HG03108 (cell line): ENCODE measurements at regions not wholly inside any gene's neighbourhood (a gene's known extent, or its start where the extent isn't known, plus 50 kb on each side); places are given as distances from the start of the nearest gene placed in this dataset.
"Not testable (repeated sequence)": the region's sequence is repeated elsewhere in the genome, so short reads cannot be mapped to it uniquely, and the experiment has no call there.

Experiments
- ATAC-seq: cut with Tn5 transposase; IDR thresholded peaks from one replicate; pipeline ENCODE4 v1.9.1; 2021; ENCODE audit warnings: moderate library complexity; ENCODE audit not compliant: unreplicated experiment

DNA sequence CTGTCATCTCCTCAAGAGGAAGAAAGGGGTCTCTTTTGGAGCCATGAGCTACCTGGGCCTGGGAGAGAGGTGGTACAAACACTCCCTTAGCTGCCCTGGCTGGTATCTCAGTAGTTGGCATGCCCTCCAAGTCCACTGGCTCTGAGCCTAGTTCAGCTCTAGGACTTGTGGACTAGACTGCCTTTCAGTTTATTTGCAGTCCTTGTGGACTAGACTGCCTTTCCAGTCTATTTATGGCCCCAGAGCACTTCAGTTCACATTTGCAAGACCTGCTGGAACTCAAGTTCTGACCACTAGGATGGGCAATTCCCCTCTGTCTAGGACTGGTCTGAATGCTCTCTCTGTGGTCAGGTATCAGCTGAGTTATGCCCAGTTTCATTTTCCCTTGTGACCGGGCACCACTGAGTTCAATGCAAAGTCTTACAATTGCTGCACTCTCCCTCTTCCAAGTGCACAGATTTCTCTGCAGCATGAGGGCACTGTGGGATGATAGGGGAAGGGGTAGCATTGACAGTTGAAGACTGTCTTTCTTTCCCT is 1019.0 kb downstream of the TAF11L14 start:
- no peak for ATAC-seq

GRCh38 chr5:18660511-18660910 is 1026.3 kb downstream of the TAF11L14 start:
- ATAC-seq, result no peak

- no peak for ATAC-seq
These were observed 1028.0 kb downstream of the TAF11L14 start for GRCh38 chr5:18662231-18662630.

DNA sequence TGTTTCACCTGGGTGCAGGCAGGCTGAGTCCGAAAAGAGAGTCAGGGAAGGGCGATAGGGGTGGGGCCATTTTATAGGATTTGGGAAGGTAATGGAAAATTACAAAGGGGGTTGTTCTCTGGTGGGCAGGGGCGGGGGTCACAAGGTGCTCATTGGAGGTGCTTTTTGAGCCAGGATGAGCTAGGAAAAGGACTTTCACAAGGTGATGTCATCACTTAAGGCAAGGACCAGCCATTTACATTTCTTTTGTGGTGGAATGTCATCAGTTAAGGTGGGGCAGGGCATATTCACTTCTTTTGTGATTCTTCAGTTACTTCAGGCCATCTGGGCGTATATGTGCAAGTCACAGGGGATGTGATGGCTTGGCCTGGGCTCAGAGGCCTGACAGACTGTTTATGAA is 1040.0 kb downstream of the TAF11L14 start:
- ATAC-seq, result not testable (repeated sequence)

DNA sequence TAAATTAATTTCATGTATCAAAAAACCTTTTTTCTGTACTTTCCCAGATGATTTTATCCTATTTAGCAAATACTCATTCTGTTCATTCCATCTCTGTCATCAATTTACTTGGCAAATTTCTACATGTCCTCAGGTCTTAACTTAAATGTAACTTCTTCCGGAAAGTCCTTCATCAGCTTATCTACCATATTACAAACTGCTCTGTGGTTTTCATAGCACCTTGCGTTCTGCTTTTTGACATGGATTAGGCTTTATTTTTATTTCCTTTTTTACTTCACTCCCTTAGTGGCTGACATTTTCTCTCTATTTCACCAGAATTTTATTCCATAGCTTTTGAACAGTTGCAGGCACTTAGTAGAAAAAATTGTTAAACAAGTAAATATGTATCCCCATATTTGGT is 1040.8 kb downstream of the TAF11L14 start:
- no peak for ATAC-seq

DNA sequence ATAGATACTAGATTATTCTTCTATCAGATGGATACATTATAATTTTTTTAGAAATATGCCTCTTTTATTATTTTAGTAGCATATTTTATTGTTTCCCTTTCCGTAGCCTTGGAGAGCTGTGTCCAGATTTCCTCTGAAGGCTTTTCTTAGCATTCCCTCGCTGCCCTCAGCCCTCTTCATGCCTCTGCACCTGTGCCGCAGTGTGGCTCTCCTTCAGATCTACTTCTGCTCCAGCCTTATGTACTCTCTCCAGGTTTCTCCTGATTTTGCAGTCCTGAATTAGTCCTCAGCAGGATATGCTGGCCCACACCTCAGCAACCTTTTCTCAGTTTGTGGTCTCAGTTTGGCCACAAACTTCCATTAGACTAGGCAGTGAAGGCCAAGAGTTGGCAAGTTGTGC is 1052.0 kb downstream of the TAF11L14 start:
- ATAC-seq, result no peak

- ATAC-seq, result no peak
These were observed 1053.2 kb downstream of the TAF11L14 start for GRCh38 chr5:18687429-18687828.

- ATAC-seq, result no peak
These were observed 1065.4 kb downstream of the TAF11L14 start for GRCh38 chr5:18699681-18700080.

GRCh38 chr5:18702821-18703220 is 1068.6 kb downstream of the TAF11L14 start:
- no peak for ATAC-seq

- no peak for ATAC-seq
These were observed 1078.8 kb downstream of the TAF11L14 start for GRCh38 chr5:18712936-18713485.

DNA sequence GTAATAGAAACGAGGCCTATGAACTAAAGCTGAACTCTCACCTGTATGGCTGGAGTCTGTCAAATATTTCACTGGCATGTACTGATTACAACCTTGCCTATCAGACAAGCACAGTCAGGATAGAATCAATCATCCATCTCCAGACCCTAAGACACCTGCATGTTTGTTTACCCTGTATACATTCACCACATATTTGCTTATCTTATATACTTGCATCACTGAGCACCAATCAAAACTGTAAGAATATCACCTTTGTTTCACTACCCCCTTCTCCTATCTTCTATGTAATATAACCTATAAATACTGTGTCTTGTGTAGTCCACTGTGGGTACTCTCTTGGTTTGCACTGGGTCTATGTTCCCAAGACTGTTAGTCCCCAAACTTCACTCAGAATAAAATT is 1085.7 kb downstream of the TAF11L14 start:
- ATAC-seq, result no peak

DNA sequence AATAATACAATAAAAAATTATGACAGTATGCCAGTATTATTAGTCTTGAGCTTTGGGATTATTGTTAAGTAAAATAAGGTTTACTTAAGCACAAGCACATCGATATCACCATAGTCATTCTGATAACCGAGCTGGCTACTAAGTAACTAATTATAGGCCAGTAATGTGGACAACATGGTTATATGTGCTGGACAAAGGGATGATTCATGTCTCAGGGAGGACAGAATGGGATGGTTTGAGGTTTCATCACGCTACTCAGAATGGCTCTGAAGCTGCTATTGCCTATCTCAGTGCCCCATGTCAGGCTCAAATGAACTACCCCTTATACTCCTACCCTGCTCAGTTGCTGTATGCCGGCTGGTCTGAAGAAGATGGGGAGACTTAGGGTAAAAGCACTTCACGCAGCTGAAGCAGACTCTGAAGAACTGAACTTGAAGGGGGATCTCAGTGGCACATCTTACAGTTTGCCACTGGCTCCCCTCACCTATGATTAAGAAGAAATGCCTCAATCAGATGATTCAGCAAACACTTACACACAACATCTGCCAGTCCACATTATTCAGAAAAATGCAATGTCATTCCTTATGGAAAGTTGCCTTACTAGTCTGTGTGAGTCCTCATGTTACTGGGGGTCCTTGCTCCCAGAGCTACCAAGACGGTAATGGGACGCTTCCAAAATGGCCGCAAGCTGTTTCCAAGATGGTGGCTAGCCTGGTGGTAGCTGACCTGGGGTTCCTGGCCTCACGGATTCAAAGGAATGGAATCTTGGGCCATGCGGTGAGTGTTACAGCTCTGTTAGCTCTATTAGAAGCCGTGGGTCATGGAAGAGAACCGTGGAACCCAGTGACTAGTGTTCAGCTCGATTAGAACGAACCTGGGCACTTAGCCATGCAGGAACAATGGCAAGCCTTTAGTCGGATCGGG is 1098.6 kb downstream of the TAF11L14 start:
- ATAC-seq, result no peak

DNA sequence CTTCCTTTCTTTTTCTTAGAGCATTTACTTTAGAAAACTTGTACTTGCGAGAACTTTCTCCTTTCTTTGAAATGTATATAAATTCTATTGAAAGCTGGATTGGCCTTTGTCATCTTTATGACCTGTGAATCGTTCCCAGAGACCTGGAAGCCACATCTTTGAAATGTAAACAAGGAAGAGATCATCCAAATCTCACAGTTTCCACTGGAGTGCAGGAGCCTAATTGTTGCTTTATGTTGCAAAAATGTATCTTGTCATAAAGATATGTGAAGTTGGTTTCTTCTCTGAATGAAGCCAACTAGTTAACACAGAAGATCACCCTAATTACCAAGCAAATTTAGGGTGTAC is 1101.8 kb downstream of the TAF11L14 start:
- ATAC-seq, result no peak

DNA sequence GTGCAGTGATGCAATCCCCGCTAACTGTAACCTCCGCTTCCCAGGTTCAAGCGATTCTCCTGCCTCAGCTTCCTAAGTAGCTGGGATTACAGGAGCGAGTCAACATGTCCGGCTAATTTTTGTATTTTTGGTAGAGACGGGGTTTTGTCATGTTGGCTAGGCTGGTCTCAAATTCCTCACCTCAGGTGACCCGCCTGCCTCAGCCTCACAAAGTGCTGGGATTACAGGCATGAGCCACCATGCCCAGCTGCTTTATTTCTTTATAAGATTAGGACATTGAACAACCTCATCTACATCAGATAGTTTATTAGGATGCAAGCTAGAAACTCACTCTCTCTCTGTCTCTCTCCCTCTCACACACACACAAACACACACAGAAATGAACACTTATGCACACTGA is 1102.5 kb downstream of the TAF11L14 start:
- ATAC-seq, result not testable (repeated sequence)

GRCh38 chr5:18740301-18740700 is 1106.0 kb downstream of the TAF11L14 start:
- peak; percentile 34 for ATAC-seq

DNA sequence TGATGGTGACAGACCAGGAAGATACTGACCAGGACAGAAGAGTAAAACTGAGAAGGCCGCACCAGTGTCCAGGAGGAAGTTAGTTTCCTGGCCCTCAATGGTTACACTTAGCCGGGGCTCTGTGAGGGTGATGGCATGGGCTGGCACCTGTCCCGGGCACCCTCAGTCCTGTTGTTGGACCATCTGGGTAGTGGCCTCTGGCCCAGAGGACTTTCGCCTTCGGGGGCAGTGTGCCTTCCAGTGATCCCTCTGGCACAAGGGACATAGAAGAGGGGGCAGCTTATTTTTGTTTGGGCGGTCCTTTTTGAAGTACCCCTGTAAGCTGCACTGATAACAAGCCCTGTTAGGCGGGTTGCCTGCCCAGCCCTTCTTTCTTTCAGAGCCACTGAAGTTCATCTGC is 1108.6 kb downstream of the TAF11L14 start:
- ATAC-seq, result no peak

DNA sequence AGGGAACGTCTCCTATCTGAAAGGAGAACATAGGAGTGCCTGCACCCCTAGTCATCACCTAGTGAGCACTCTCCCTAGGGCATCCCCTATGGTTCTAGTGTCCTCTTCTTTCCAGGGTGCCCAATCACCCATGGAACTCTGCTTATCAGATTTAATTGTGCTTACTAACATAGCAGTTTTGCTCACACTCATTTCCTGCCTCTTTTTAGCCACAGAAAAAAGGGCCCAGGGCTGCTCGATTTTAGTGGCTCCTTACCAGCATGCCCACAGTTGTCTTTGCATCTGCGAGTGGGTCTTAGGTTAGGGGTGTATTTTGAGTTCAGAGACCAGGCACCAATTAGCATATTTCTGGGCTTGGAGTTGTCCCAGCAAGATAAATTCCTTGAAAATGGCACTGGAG is 1110.2 kb downstream of the TAF11L14 start:
- no peak for ATAC-seq

- ATAC-seq, result peak; percentile 21
These were observed 1111.1 kb downstream of the TAF11L14 start for GRCh38 chr5:18745042-18745987.

DNA sequence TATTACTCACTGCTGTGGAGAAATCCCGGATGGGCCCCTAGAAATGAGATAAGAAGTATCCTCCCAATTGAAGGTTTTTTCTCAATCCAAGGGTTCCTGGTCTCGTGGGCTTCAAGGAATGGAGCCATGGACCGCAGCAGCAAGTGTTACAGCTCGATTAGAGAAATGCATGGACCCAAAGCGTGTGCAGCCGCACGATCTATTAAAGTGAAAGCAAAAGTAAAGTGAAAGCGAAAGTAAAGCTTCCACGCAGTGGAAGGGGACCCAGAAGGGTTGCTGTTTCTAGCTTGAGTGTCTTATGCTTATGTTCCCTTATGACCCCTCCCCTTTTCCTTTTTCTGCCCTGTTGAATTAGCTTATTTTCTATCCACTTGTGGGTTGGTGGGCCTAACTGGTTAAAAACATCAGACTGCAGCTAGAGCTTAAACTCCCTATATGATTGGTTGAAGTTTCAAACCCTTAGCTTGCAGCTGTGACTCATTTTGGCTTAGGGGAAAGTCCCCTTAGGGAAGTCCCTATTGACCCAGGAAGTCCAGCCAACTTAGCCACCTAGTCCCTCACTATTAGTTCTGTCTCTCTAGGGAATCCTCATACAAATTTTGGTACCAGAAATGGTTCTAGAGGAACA is 1111.8 kb downstream of the TAF11L14 start:
- peak; percentile 65 for ATAC-seq

GRCh38 chr5:18749763-18750162 is 1115.5 kb downstream of the TAF11L14 start:
- peak; percentile 32 for ATAC-seq

DNA sequence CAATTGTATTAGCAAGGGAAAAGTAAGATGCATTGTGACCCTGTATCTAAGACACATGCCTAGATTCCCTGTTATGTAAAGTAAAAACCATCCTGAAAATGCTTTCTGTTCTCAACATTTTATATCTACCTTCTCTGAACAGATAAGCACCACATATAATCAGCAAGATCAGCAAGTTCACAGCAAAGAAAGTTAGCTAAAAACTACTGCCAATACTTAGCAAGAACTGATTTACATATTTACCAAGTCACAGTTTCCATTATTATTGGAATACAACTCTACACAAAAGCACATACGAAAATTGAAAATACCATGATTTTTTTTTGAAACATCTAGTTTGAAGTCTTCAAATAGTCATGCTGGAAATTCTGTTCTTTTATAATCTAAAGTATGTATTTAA is 1118.1 kb downstream of the TAF11L14 start:
- no peak for ATAC-seq
